ENCODE measurements at regions not wholly inside any gene's neighbourhood (a gene's known extent, or its start where the extent isn't known, plus 50 kb on each side); places are given as distances from the start of the nearest gene placed in this dataset.

- no peaks in the 10 kb centered on the region for H3K9me3 ChIP-seq (ENCODE audit: control insufficient read depth, insufficient read depth, low read length)
- H3K4me1 ChIP-seq (ENCODE audit: control insufficient read depth, insufficient read depth, low read length) = no peaks in the 10 kb centered on the region
- no peaks in the 10 kb centered on the region for H3K27me3 ChIP-seq (ENCODE audit: control insufficient read depth, insufficient read depth, low read length)
- no peaks in the 10 kb centered on the region for H3K36me3 ChIP-seq (ENCODE audit: control insufficient read depth, insufficient read depth, low read length)
- no peak overlapping the region for H3K4me3 ChIP-seq (ENCODE audit: low read depth, low read length)
- no peak overlapping the region for H3K9ac ChIP-seq (ENCODE audit: low read depth, low read length)
These were observed 54.9 kb upstream of the ZNF169 start for GRCh38 chr9:94204174-94204573.

DNA sequence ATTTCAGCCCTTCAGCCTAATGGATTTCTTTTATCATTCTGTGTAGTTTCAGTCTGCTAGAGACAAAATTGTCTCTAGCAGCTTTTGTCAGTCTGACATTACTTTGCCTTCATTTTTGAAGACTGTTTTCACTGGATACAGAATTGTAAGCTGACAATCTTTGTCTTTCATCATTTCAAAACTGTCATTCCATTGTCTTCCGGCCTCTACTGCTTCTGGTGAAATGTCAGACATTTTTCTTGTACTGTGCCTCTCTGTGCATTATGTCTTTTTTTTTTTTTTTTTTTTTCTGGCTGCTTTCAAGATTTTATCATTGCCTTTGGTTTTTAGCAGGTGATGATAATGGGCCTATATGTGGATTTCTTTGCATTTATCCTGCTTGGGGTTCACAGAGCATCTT, 51.3 kb upstream of the ZNF169 start:
- no peaks in the 10 kb centered on the region for H3K27me3 ChIP-seq (ENCODE audit: control insufficient read depth, insufficient read depth, low read length)

More for the DNA sequence above, 51.3 kb upstream of the ZNF169 start:
- Histone ChIP-seq H3K4me1 (ENCODE audit: control insufficient read depth, insufficient read depth, low read length) (peaks cover 8% of the 10 kb centered on the region), H3K4me3 (ENCODE audit: low read depth, low read length) (no peak overlapping the region), H3K9ac (ENCODE audit: low read depth, low read length) (no peak overlapping the region), H3K36me3 (ENCODE audit: control insufficient read depth, insufficient read depth, low read length) (no peaks in the 10 kb centered on the region), H3K9me3 (ENCODE audit: control insufficient read depth, insufficient read depth, low read length) (no peaks in the 10 kb centered on the region)

Measured in iPS-15b (cell line).